ENCODE measurements at regions not wholly inside any gene's neighbourhood (a gene's known extent, or its start where the extent isn't known, plus 50 kb on each side); places are given as distances from the start of the nearest gene placed in this dataset.

- TF ChIP-seq STAT5B (CRISPR knock-in tag; IDR thresholded peaks at IDR 0.05) (no peak), SIN3A (IDR thresholded peaks at IDR 0.05; ENCODE audit: borderline replicate concordance, low read depth, low read length) (no peak), NFYB (CRISPR knock-in tag; IDR thresholded peaks at IDR 0.05) (no peak), ZFX (CRISPR knock-in tag; IDR thresholded peaks at IDR 0.05; ENCODE audit: low read depth) (no peak), ZBTB3 (CRISPR knock-in tag; IDR thresholded peaks at IDR 0.05; ENCODE audit: borderline replicate concordance, low read depth) (no peak)
Measured at GRCh38 chr18:3329471-3329870, 67.5 kb downstream of the MYL12B start.
